HCT116 (cell line): ENCODE measurements at regions not wholly inside any gene's neighbourhood (a gene's known extent, or its start where the extent isn't known, plus 50 kb on each side); places are given as distances from the start of the nearest gene placed in this dataset.

Experiments
- CTCF ChIP-seq, 3 experiments: fragments of 200-600 bp in 1 of 3; sonication (generic) in 1 of 3; IDR thresholded peaks in 2 of 3; conservative IDR thresholded peaks in 1 of 3; 2 replicates each; pipeline ENCODE4 v1.5.1; 2012 to 2017; ENCODE audit warnings: low read depth in 2 of 3, low read length in 2 of 3, antibody characterized with exemption in 1 of 3, borderline replicate concordance in 1 of 3, control low read depth in 1 of 3, mild to moderate bottlenecking in 1 of 3, mixed read lengths in 1 of 3, mixed run types in 1 of 3, moderate library complexity in 1 of 3; ENCODE audit not compliant: insufficient read depth in 1 of 3
- EZH2phosphoT487 ChIP-seq: fragments of 200-600 bp; IDR thresholded peaks from 2 replicates; pipeline ENCODE4 v1.6.1; 2018; ENCODE audit warnings: antibody characterized with exemption, borderline replicate concordance
- POLR2AphosphoS5 ChIP-seq: IDR thresholded peaks from 2 replicates; pipeline ENCODE4 v1.6.1; 2011; ENCODE audit warnings: mild to moderate bottlenecking, low read depth, low read length, moderate library complexity

GRCh38 chr4:81960961-81961360 is 412.8 kb downstream of the HNRNPD start:
- TF ChIP-seq POLR2AphosphoS5 (no peak), CTCF (IDR thresholded peaks at IDR 0.05 in 2 of 3, conservative IDR thresholded peaks at IDR 0.05 in 1 of 3; ENCODE audit: borderline replicate concordance in 1 of 3, insufficient read depth in 1 of 3, low read depth in 2 of 3, low read length in 2 of 3) (no peak), EZH2phosphoT487 (no peak)
